Gastroesophageal sphincter (tissue), 3 donors: ENCODE measurements at regions not wholly inside any gene's neighbourhood (a gene's known extent, or its start where the extent isn't known, plus 50 kb on each side); places are given as distances from the start of the nearest gene placed in this dataset.

Experiments
- POLR2A ChIP-seq, 2 donors: fragments of 450-650 bp; IDR thresholded peaks; one replicate each; pipeline ENCODE4 v1.6.1; 2017; ENCODE audit warnings: antibody characterized with exemption in 2 of 2, mild to moderate bottlenecking in 2 of 2, moderate library complexity in 1 of 2
- POLR2AphosphoS5 ChIP-seq: sonication (generic); formaldehyde crosslinking; IDR thresholded peaks from one replicate; pipeline ENCODE4 v1.6.1; 2017; ENCODE audit warnings: antibody characterized with exemption
- TF ChIP-seq, protein P1 (sequence below), 4 experiments: fragments of 200-600 bp in 2 of 4; fragments of 450-650 bp in 2 of 4; sonication (generic) in 1 of 4; IDR thresholded peaks; one replicate each; pipeline ENCODE4 v1.5.1; 2017 to 2019; ENCODE audit warnings: antibody characterized with exemption in 4 of 4, mild to moderate bottlenecking in 2 of 4, moderate library complexity in 2 of 4

DNA sequence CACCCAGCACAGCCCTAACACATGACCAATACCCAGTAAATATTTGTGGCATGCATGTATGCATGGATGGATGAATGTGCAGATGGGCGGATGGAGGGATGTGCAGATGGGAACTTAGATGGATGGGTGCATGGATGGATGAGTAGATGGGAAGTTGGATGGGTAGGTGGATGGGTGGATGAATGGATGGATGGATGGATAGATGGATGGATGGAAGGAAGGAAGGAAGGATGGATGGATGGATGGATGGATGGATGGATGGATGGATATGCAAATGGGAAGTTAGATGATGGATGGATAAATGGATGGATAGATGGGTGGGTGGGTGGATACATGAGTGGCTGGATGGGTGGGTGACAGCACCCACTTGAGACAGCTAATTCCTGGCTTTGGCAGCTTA lies 193.2 kb upstream of the TNRC6C start:
- TF ChIP-seq, protein P1, sequence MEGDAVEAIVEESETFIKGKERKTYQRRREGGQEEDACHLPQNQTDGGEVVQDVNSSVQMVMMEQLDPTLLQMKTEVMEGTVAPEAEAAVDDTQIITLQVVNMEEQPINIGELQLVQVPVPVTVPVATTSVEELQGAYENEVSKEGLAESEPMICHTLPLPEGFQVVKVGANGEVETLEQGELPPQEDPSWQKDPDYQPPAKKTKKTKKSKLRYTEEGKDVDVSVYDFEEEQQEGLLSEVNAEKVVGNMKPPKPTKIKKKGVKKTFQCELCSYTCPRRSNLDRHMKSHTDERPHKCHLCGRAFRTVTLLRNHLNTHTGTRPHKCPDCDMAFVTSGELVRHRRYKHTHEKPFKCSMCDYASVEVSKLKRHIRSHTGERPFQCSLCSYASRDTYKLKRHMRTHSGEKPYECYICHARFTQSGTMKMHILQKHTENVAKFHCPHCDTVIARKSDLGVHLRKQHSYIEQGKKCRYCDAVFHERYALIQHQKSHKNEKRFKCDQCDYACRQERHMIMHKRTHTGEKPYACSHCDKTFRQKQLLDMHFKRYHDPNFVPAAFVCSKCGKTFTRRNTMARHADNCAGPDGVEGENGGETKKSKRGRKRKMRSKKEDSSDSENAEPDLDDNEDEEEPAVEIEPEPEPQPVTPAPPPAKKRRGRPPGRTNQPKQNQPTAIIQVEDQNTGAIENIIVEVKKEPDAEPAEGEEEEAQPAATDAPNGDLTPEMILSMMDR (IDR thresholded peaks at IDR 0.05): no peak
- no peak for TF ChIP-seq POLR2AphosphoS5
- TF ChIP-seq POLR2A (IDR thresholded peaks at IDR 0.05): no peak
